ENCODE measurements at regions not wholly inside any gene's neighbourhood (a gene's known extent, or its start where the extent isn't known, plus 50 kb on each side); places are given as distances from the start of the nearest gene placed in this dataset.
"Not testable (repeated sequence)": the region's sequence is repeated elsewhere in the genome, so short reads cannot be mapped to it uniquely, and the experiment has no call there.

DNA sequence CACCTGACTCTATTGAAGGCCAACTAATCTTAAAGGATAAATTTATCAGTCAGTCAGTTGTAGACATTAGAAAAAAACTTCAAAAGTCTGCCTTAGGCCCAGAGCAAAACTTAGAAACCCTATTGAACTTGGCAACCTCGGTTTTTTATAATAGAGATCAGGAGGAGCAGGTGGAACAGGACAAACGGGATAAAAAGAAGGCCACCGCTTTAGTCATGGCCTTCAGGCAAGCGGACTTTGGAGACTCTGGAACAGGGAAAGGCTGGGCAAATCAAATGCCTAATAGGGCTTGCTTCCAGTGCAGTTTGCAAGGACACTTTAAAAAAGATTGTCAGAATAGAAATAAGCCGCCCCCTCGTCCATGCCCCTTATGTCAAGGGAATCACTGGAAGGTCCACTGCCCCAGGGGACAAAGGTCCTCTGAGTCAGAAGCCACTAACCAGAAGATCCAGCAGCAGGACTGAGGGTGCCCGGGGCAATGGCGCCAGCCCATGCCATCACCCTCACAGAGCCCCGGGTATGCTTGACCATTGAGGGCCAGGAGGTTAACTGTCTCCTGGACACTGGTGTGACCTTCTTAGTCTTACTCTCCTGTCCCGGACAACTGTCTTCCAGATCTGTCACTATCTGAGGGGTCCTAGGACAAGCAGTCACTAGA lies 98.5 kb downstream of the ZNF467 start:
- TF ChIP-seq, protein P1, sequence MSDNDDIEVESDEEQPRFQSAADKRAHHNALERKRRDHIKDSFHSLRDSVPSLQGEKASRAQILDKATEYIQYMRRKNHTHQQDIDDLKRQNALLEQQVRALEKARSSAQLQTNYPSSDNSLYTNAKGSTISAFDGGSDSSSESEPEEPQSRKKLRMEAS (IDR thresholded peaks at IDR 0.05) = not testable (repeated sequence)
- TF ChIP-seq EGR1 (IDR thresholded peaks at IDR 0.05; ENCODE audit: borderline replicate concordance, low read depth, low read length); POLR2AphosphoS5 (IDR thresholded peaks at IDR 0.05; ENCODE audit: low read depth, low read length); CBX5 (IDR thresholded peaks at IDR 0.05; ENCODE audit: low read depth, low read length); EZH2 (IDR thresholded peaks at IDR 0.05; ENCODE audit: low read depth, low read length, severe bottlenecking); POLR2A (IDR thresholded peaks at IDR 0.05; ENCODE audit: control extremely low read depth in 1 of 2, low read depth in 2 of 2, low read length in 2 of 2); CEBPB (IDR thresholded peaks at IDR 0.05; ENCODE audit: low read depth, low read length); EP300 (IDR thresholded peaks at IDR 0.05; ENCODE audit: borderline replicate concordance in 1 of 2, low read depth in 2 of 2, low read length in 2 of 2); RFX5 (IDR thresholded peaks at IDR 0.05; ENCODE audit: borderline replicate concordance, low read depth, low read length); CBX8 (IDR thresholded peaks at IDR 0.05; ENCODE audit: borderline replicate concordance, low read depth, low read length); SP1 (IDR thresholded peaks at IDR 0.05; ENCODE audit: low read depth, low read length): not testable (repeated sequence)
- TF ChIP-seq, protein P2, sequence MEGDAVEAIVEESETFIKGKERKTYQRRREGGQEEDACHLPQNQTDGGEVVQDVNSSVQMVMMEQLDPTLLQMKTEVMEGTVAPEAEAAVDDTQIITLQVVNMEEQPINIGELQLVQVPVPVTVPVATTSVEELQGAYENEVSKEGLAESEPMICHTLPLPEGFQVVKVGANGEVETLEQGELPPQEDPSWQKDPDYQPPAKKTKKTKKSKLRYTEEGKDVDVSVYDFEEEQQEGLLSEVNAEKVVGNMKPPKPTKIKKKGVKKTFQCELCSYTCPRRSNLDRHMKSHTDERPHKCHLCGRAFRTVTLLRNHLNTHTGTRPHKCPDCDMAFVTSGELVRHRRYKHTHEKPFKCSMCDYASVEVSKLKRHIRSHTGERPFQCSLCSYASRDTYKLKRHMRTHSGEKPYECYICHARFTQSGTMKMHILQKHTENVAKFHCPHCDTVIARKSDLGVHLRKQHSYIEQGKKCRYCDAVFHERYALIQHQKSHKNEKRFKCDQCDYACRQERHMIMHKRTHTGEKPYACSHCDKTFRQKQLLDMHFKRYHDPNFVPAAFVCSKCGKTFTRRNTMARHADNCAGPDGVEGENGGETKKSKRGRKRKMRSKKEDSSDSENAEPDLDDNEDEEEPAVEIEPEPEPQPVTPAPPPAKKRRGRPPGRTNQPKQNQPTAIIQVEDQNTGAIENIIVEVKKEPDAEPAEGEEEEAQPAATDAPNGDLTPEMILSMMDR (IDR thresholded peaks at IDR 0.05; ENCODE audit: control extremely low read depth in 1 of 3, insufficient read depth in 1 of 3, low read depth in 1 of 3, low read length in 3 of 3) = not testable (repeated sequence)

All from H1 (cell line).